HT1080 (cell line): ENCODE measurements at regions not wholly inside any gene's neighbourhood (a gene's known extent, or its start where the extent isn't known, plus 50 kb on each side); places are given as distances from the start of the nearest gene placed in this dataset.

Experiments
- DNase-seq: peaks from one replicate; pipeline ENCODE4 v3.0.0-alpha.2; 2015; ENCODE audit warnings: low read depth

- DNase-seq = peak; percentile 40
These were observed 56.7 kb upstream of the RAB38 start for GRCh38 chr11:88231894-88232482.

- no peak for DNase-seq
These were observed 54.1 kb upstream of the RAB38 start for GRCh38 chr11:88229303-88229702.
